Neural progenitor cell (in vitro differentiated cells): ENCODE measurements at regions not wholly inside any gene's neighbourhood (a gene's known extent, or its start where the extent isn't known, plus 50 kb on each side); places are given as distances from the start of the nearest gene placed in this dataset.

ENCODE experiments used
- DNase-seq: peaks from one replicate; pipeline ENCODE4 v3.0.0-alpha.2; 2016; ENCODE audit warnings: low spot score
- H2AFZ ChIP-seq: fragments of 200-600 bp; sonication (generic); replicated peaks from 2 replicates; pipeline ENCODE4 v1.6.1; 2016; ENCODE audit warnings: antibody characterized with exemption
- H3F3A ChIP-seq: fragments of 200-600 bp; sonication (generic); 2 replicates; pipeline ENCODE4 v1.6.1; 2016; ENCODE audit warnings: antibody characterized with exemption, low read depth
- H3K27ac ChIP-seq: fragments of 200-600 bp; sonication (generic); 2 replicates; pipeline ENCODE4 v1.5.1; 2016; ENCODE audit warnings: mild to moderate bottlenecking
- H3K27me3 ChIP-seq: fragments of 200-600 bp; sonication (generic); 2 replicates; pipeline ENCODE4 v1.6.1; 2016; ENCODE audit warnings: mild to moderate bottlenecking, moderate library complexity
- H3K36me3 ChIP-seq: fragments of 200-600 bp; sonication (generic); 2 replicates; pipeline ENCODE4 v1.5.1; 2016
- H3K4me1 ChIP-seq: fragments of 200-600 bp; sonication (generic); 2 replicates; pipeline ENCODE4 v1.6.1; 2016; ENCODE audit warnings: mixed run types
- H3K4me2 ChIP-seq: fragments of 200-600 bp; sonication (generic); 2 replicates; pipeline ENCODE4 v1.6.1; 2016
- H3K4me3 ChIP-seq: fragments of 200-600 bp; sonication (generic); 2 replicates; pipeline ENCODE4 v1.5.1; 2016
- H3K79me2 ChIP-seq: fragments of 200-600 bp; sonication (generic); 2 replicates; pipeline ENCODE4 v1.6.1; 2016; ENCODE audit warnings: low read depth
- H3K9ac ChIP-seq: fragments of 200-600 bp; sonication (generic); 2 replicates; pipeline ENCODE4 v1.6.1; 2016
- H3K9me3 ChIP-seq: fragments of 200-600 bp; sonication (generic); 2 replicates; pipeline ENCODE4 v1.5.1; 2016; ENCODE audit warnings: low read depth
- H4K20me1 ChIP-seq: fragments of 200-600 bp; sonication (generic); 2 replicates; pipeline ENCODE4 v1.6.1; 2016; ENCODE audit warnings: low read depth
- H3K27ac Mint-ChIP-seq: 3 replicates; pipeline ENCODE4 v1.8.0; 2021; ENCODE audit warnings: mixed read lengths
- H3K27me3 Mint-ChIP-seq: 2 replicates; pipeline ENCODE4 v1.8.0; 2022; ENCODE audit warnings: low read depth, mild to moderate bottlenecking, inconsistent platforms, moderate library complexity, mixed read lengths; ENCODE audit not compliant: insufficient read depth
- H3K36me3 Mint-ChIP-seq: 3 replicates; pipeline ENCODE4 v1.8.0; 2021; ENCODE audit warnings: mixed read lengths
- H3K4me1 Mint-ChIP-seq: 3 replicates; pipeline ENCODE4 v1.8.0; 2021; ENCODE audit warnings: mixed read lengths
- H3K4me3 Mint-ChIP-seq: 3 replicates; pipeline ENCODE4 v1.8.0; 2021; ENCODE audit warnings: mild to moderate bottlenecking, moderate library complexity, mixed read lengths
- H3K9me3 Mint-ChIP-seq: 3 replicates; pipeline ENCODE4 v1.8.0; 2020; ENCODE audit warnings: mixed read lengths
- CTCF ChIP-seq: fragments of 200-600 bp; sonication (generic); IDR thresholded peaks from 2 replicates; pipeline ENCODE4 v1.5.1; 2017; ENCODE audit warnings: antibody characterized with exemption, mild to moderate bottlenecking
- EZH2 ChIP-seq: fragments of 200-600 bp; sonication (generic); IDR thresholded peaks from 2 replicates; pipeline ENCODE4 v1.6.1; 2017; ENCODE audit warnings: antibody characterized with exemption, mild to moderate bottlenecking, moderate library complexity
- EZH2phosphoT487 ChIP-seq: fragments of 200-600 bp; sonication (generic); IDR thresholded peaks from 2 replicates; pipeline ENCODE4 v1.6.1; 2017; ENCODE audit warnings: antibody characterized with exemption

- no peaks in the 10 kb centered on the region for H3K9me3 ChIP-seq
- TF ChIP-seq CTCF (no peak), EZH2phosphoT487 (no peak), EZH2 (no peak)
- H3K4me3 ChIP-seq = no peak overlapping the region
- H3K9me3 Mint-ChIP-seq = no peaks in the 10 kb centered on the region
- no peak overlapping the region for H3K27ac Mint-ChIP-seq
- no peaks in the 10 kb centered on the region for H3K36me3 Mint-ChIP-seq
- H3K4me1 ChIP-seq = no peaks in the 10 kb centered on the region
- H3K27me3 ChIP-seq = no peaks in the 10 kb centered on the region
- no peaks in the 10 kb centered on the region for H3K79me2 ChIP-seq
- no peak overlapping the region for H3K9ac ChIP-seq
- DNase-seq = no peak
- no peaks in the 10 kb centered on the region for H3F3A ChIP-seq
- no peak overlapping the region for H3K4me3 Mint-ChIP-seq
- H3K4me1 Mint-ChIP-seq = no peaks in the 10 kb centered on the region
- H2AFZ ChIP-seq = peak overlapping the region; percentile 29
- H3K36me3 ChIP-seq = no peaks in the 10 kb centered on the region
- no peaks in the 10 kb centered on the region for H3K27me3 Mint-ChIP-seq
- no peak overlapping the region for H3K27ac ChIP-seq
- H3K4me2 ChIP-seq = no peak overlapping the region
- H4K20me1 ChIP-seq = no peaks in the 10 kb centered on the region
Measured at GRCh38 chr1:166627558-166627957, 211.7 kb upstream of the POGK start.

GRCh38 chr1:166628259-166628658 lies 211.0 kb upstream of the POGK start:
- no peaks in the 10 kb centered on the region for H3K27me3 Mint-ChIP-seq
- no peaks in the 10 kb centered on the region for H3K9me3 ChIP-seq
- no peaks in the 10 kb centered on the region for H3K79me2 ChIP-seq
- H3K4me1 ChIP-seq = no peaks in the 10 kb centered on the region
- no peaks in the 10 kb centered on the region for H3K27me3 ChIP-seq
- no peaks in the 10 kb centered on the region for H3K9me3 Mint-ChIP-seq
- H3F3A ChIP-seq = no peaks in the 10 kb centered on the region
- no peaks in the 10 kb centered on the region for H4K20me1 ChIP-seq
- H2AFZ ChIP-seq = no peak overlapping the region
- no peak overlapping the region for H3K27ac ChIP-seq
- no peak overlapping the region for H3K9ac ChIP-seq
- H3K36me3 Mint-ChIP-seq = no peaks in the 10 kb centered on the region
- H3K4me1 Mint-ChIP-seq = no peaks in the 10 kb centered on the region
- TF ChIP-seq CTCF (no peak), EZH2phosphoT487 (no peak), EZH2 (no peak)
- no peak for DNase-seq
- H3K27ac Mint-ChIP-seq = no peak overlapping the region
- no peak overlapping the region for H3K4me3 ChIP-seq
- H3K4me3 Mint-ChIP-seq = no peak overlapping the region
- no peak overlapping the region for H3K4me2 ChIP-seq
- no peaks in the 10 kb centered on the region for H3K36me3 ChIP-seq

- Histone ChIP-seq H3K4me1 (no peaks in the 10 kb centered on the region), H3K27ac (no peak overlapping the region)
- TF ChIP-seq EZH2phosphoT487 (no peak), CTCF (no peak), EZH2 (no peak)
Measured at GRCh38 chr1:166629946-166630345, 209.3 kb upstream of the POGK start.

More at GRCh38 chr1:166629946-166630345, 209.3 kb upstream of the POGK start:
- H3K9ac ChIP-seq = no peak overlapping the region
- Mint-ChIP-seq H3K4me1 (no peaks in the 10 kb centered on the region), H3K27me3 (no peaks in the 10 kb centered on the region), H3K36me3 (no peaks in the 10 kb centered on the region), H3K9me3 (no peaks in the 10 kb centered on the region), H3K4me3 (no peak overlapping the region), H3K27ac (no peak overlapping the region)
- H3K4me3 ChIP-seq = no peak overlapping the region
- DNase-seq = no peak
- H3K79me2 ChIP-seq = no peaks in the 10 kb centered on the region
- no peak overlapping the region for H2AFZ ChIP-seq
- no peaks in the 10 kb centered on the region for H3K36me3 ChIP-seq
- no peaks in the 10 kb centered on the region for H3K9me3 ChIP-seq
- no peaks in the 10 kb centered on the region for H3K27me3 ChIP-seq
- H4K20me1 ChIP-seq = no peaks in the 10 kb centered on the region
- H3K4me2 ChIP-seq = no peak overlapping the region
- H3F3A ChIP-seq = no peaks in the 10 kb centered on the region
